CD14-positive monocyte (primary cell): ENCODE measurements at regions not wholly inside any gene's neighbourhood (a gene's known extent, or its start where the extent isn't known, plus 50 kb on each side); places are given as distances from the start of the nearest gene placed in this dataset.

Experiments used
- DNase-seq, 3 donors: peaks; one replicate each; pipeline ENCODE4 v3.0.0-alpha.2; 2011 to 2022
- H2AFZ ChIP-seq: 2 replicates; pipeline ENCODE4 v1.6.0; 2012; ENCODE audit warnings: mild to moderate bottlenecking, low read depth, low read length, inconsistent platforms; ENCODE audit not compliant: insufficient read depth, poor library complexity, severe bottlenecking
- H3K27ac ChIP-seq, 2 donors: 1 replicate in 1 of 2; 2 replicates in 1 of 2; pipeline ENCODE4 v1.5.1; 2012 to 2013; ENCODE audit warnings: low read length in 2 of 2, control low read depth in 1 of 2, inconsistent platforms in 1 of 2, low read depth in 1 of 2, mild to moderate bottlenecking in 1 of 2
- H3K27me3 ChIP-seq, 2 donors: one replicate each; pipeline versions ENCODE4 v1.6.0 to v1.6.1; 2011 to 2013; ENCODE audit warnings: low read length in 2 of 2; ENCODE audit not compliant: control insufficient read depth in 2 of 2, insufficient read depth in 2 of 2
- H3K36me3 ChIP-seq, 2 donors: replicated peaks in 1 of 2; 1 replicate in 1 of 2; 2 replicates in 1 of 2; pipeline versions ENCODE4 v1.5.1 to v1.6.1; 2012 to 2013; ENCODE audit warnings: low read length in 2 of 2, control low read depth in 1 of 2, inconsistent platforms in 1 of 2, mild to moderate bottlenecking in 1 of 2; ENCODE audit not compliant: insufficient read depth in 2 of 2, control insufficient read depth in 1 of 2
- H3K4me1 ChIP-seq, 2 donors: 1 replicate in 1 of 2; 2 replicates in 1 of 2; pipeline versions ENCODE4 v1.5.1 to v1.6.1; 2012 to 2013; ENCODE audit warnings: low read length in 2 of 2, control low read depth in 1 of 2, inconsistent platforms in 1 of 2, mild to moderate bottlenecking in 1 of 2, moderate library complexity in 1 of 2; ENCODE audit not compliant: insufficient read depth in 2 of 2, control insufficient read depth in 1 of 2
- H3K4me2 ChIP-seq: replicated peaks from 2 replicates; pipeline ENCODE3; 2012; ENCODE audit warnings: low read length, moderate library complexity, mild to moderate bottlenecking; ENCODE audit not compliant: poor library complexity, severe bottlenecking; ENCODE audit errors: extremely low read depth
- H3K4me3 ChIP-seq, 3 experiments: fragments of 200-600 bp in 1 of 3; sonication (generic) in 1 of 3; replicated peaks in 1 of 3; 1 replicate in 2 of 3; 2 replicates in 1 of 3; pipeline ENCODE4 v1.5.1; 2011 to 2013; ENCODE audit warnings: low read length in 3 of 3, mild to moderate bottlenecking in 3 of 3, control low read depth in 2 of 3, low read depth in 2 of 3, inconsistent platforms in 1 of 3, moderate library complexity in 1 of 3
- H3K79me2 ChIP-seq: 2 replicates; pipeline ENCODE4 v1.6.0; 2012; ENCODE audit warnings: mild to moderate bottlenecking, control low read depth, inconsistent platforms, low read length, moderate library complexity; ENCODE audit not compliant: insufficient read depth
- H3K9ac ChIP-seq: 2 replicates; pipeline ENCODE4 v1.6.0; 2017; ENCODE audit warnings: low read length, mild to moderate bottlenecking; ENCODE audit not compliant: insufficient read depth, poor library complexity, severe bottlenecking
- H3K9me3 ChIP-seq, 2 donors: replicated peaks in 1 of 2; 1 replicate in 1 of 2; 2 replicates in 1 of 2; pipeline versions ENCODE4 v1.5.1 to v1.6.1; 2012 to 2013; ENCODE audit warnings: low read length in 2 of 2, control low read depth in 1 of 2; ENCODE audit not compliant: control insufficient read depth in 1 of 2, insufficient read depth in 1 of 2
- H4K20me1 ChIP-seq: 2 replicates; pipeline ENCODE4 v1.6.0; 2012; ENCODE audit warnings: mild to moderate bottlenecking, low read length, control low read depth, moderate library complexity; ENCODE audit not compliant: insufficient read depth
- H3K27ac Mint-ChIP-seq, 7 donors: one replicate each; pipeline ENCODE4 v1.8.0; 2020; ENCODE audit warnings: mild to moderate bottlenecking in 7 of 7, mixed read lengths in 7 of 7, moderate library complexity in 6 of 7, inconsistent platforms in 2 of 7
- H3K27me3 Mint-ChIP-seq, 3 donors: one replicate each; pipeline ENCODE4 v1.8.0; 2021 to 2022; ENCODE audit warnings: low read depth in 3 of 3, mild to moderate bottlenecking in 3 of 3, mixed read lengths in 3 of 3, moderate library complexity in 3 of 3, inconsistent platforms in 1 of 3
- H3K36me3 Mint-ChIP-seq, 2 donors: one replicate each; pipeline ENCODE4 v1.8.0; 2020; ENCODE audit warnings: mixed read lengths in 2 of 2, inconsistent platforms in 1 of 2, mild to moderate bottlenecking in 1 of 2
- H3K4me1 Mint-ChIP-seq: one replicate; pipeline ENCODE4 v1.8.0; 2020; ENCODE audit warnings: mild to moderate bottlenecking, mixed read lengths
- H3K4me3 Mint-ChIP-seq, 2 donors: one replicate each; pipeline ENCODE4 v1.8.0; 2020; ENCODE audit warnings: mild to moderate bottlenecking in 2 of 2, mixed read lengths in 2 of 2, moderate library complexity in 1 of 2
- H3K9me3 Mint-ChIP-seq, 7 donors: one replicate each; pipeline ENCODE4 v1.8.0; 2020 to 2022; ENCODE audit warnings: mixed read lengths in 7 of 7, mild to moderate bottlenecking in 6 of 7, moderate library complexity in 6 of 7, inconsistent platforms in 2 of 7
- CTCF ChIP-seq: fragments of 200-600 bp; IDR thresholded peaks from one replicate; pipeline ENCODE4 v1.8.0; 2022; ENCODE audit warnings: antibody characterized with exemption, mild to moderate bottlenecking
- WGBS: methylation state at CpG from one replicate; pipeline ENCODE4 v1.1.5; 2013; ENCODE audit warnings: missing lambda C conversion rate; ENCODE audit not compliant: insufficient coverage; 5-methylcytosine and 5-hydroxymethylcytosine counted together
- intact Hi-C, 2 donors: fragments of 100-400 bp; cut with micrococcal nuclease; formaldehyde crosslinking; loops; one replicate each; pipeline versions ENCODE4 v1.15.0 to v1.15.1; 2023

- H3K27ac ChIP-seq = no peak overlapping the region
- no peak for DNase-seq
- Mint-ChIP-seq H3K4me3 (no peak overlapping the region), H3K9me3 (peaks cover 0 to 12% (median 7%) of the 10 kb centered on the region in 7 donors), H3K27ac (no peak overlapping the region), H3K4me1 (no peaks in the 10 kb centered on the region), H3K27me3 (peaks cover 18 to 36% (median 30%) of the 10 kb centered on the region in 3 donors), H3K36me3 (no peaks in the 10 kb centered on the region)
- H3K4me3 ChIP-seq = no peak overlapping the region
- H3K27me3 ChIP-seq = peaks cover 3 to 5% of the 10 kb centered on the region in 2 donors
- WGBS = 100% methylated on average over 1 of the region's 7 CpGs
- H3K4me2 ChIP-seq = no peak overlapping the region
- intact Hi-C loops = no loop called here
- no peak overlapping the region for H3K9ac ChIP-seq
- H2AFZ ChIP-seq = no peak overlapping the region
- no peaks in the 10 kb centered on the region for H3K36me3 ChIP-seq
- H3K4me1 ChIP-seq = no peaks in the 10 kb centered on the region
- H3K9me3 ChIP-seq = peaks cover 5 to 6% of the 10 kb centered on the region in 2 donors
- H4K20me1 ChIP-seq = no peaks in the 10 kb centered on the region
- H3K79me2 ChIP-seq = no peaks in the 10 kb centered on the region
- TF ChIP-seq CTCF = no peak
These were observed 185.2 kb downstream of the KLF13 start for GRCh38 chr15:31511707-31512310.

GRCh38 chr15:31513178-31513577, 186.5 kb downstream of the KLF13 start:
- Mint-ChIP-seq H3K9me3 (peaks cover 0 to 6% (median 1%) of the 10 kb centered on the region in 7 donors), H3K36me3 (no peaks in the 10 kb centered on the region), H3K27ac (no peak overlapping the region), H3K4me3 (no peak overlapping the region), H3K4me1 (no peaks in the 10 kb centered on the region), H3K27me3 (peaks cover 6 to 24% (median 22%) of the 10 kb centered on the region in 3 donors)
- Histone ChIP-seq H3K27ac (no peak overlapping the region), H3K9me3 (no peaks in the 10 kb centered on the region), H2AFZ (no peak overlapping the region), H3K9ac (no peak overlapping the region), H3K79me2 (no peaks in the 10 kb centered on the region), H3K27me3 (no peaks in the 10 kb centered on the region), H3K4me1 (no peaks in the 10 kb centered on the region), H3K36me3 (no peaks in the 10 kb centered on the region), H4K20me1 (no peaks in the 10 kb centered on the region), H3K4me2 (no peak overlapping the region), H3K4me3 (no peak overlapping the region)
- no peak for TF ChIP-seq CTCF
- intact Hi-C loops = no loop called here
- DNase-seq = no peak
- 100% methylated on average over 3 of the region's 7 CpGs for WGBS
